HG02642 (cell line): ENCODE measurements at regions not wholly inside any gene's neighbourhood (a gene's known extent, or its start where the extent isn't known, plus 50 kb on each side); places are given as distances from the start of the nearest gene placed in this dataset.
"Not testable (repeated sequence)": the region's sequence is repeated elsewhere in the genome, so short reads cannot be mapped to it uniquely, and the experiment has no call there.

Experiments used
- ATAC-seq: cut with Tn5 transposase; IDR thresholded peaks from one replicate; pipeline ENCODE4 v1.9.1; 2021; ENCODE audit warnings: mild to moderate bottlenecking; ENCODE audit not compliant: unreplicated experiment, poor library complexity

DNA sequence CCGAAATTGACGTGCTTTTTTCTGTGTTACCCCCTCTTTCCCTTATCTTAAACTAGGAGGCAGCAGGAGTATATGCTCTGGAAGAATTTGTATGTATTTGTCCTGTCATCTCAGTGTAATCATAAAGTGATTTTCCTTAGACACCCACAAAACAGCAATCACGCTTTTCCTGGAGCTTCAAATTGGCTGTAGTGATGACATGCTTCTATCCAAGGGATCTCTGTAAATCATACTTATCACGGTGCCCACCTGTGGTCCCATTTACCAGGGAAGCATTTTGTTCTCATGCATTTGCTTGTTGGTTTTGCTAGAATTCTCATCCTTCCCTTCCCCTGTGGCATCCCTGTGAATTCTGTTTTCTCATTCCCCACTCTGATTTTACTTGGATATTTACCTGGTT lies 220.8 kb upstream of the THUMPD2 start:
- ATAC-seq, result no peak

DNA sequence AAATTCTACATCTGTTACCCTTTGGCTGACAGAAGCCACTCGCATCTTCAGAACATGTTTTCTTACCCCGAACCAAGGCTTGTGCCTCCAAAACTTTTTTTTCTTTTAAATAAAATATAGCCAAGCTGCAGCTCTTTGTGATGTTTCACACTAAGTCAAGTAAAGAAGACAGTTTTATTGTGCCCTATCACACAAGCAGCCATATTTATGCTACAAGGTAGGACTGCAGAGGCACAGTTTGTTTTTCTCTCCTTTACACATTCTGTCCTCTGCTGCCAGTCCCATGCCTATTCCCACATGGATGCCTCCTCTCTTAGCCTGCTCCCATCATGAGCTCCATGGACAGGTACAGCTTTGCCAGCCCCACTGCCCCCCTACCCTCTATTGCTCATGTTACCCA lies 219.6 kb upstream of the THUMPD2 start:
- ATAC-seq, result no peak

- no peak for ATAC-seq
These were observed 217.6 kb upstream of the THUMPD2 start for GRCh38 chr2:39996653-39997080.

GRCh38 chr2:39995005-39995737 lies 216.1 kb upstream of the THUMPD2 start:
- no peak for ATAC-seq

DNA sequence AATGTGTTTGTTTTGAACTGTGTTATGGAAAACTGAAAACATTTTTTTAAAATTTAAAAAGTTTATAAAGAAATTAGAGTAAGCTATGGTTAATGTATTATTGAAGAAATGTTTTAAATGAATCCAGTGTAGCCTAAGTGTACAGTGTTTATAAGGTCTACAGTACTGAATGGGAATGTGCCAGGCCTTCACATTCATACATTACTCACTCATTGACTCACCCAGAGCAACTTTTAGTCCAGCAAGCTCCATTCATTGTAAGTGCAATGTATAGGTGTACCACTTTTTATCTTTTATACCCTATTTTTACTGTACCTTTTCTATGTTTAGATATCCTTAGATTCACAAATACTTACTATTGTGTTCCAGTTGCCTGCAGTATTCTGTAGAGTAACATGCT lies 215.1 kb upstream of the THUMPD2 start:
- ATAC-seq, result no peak

DNA sequence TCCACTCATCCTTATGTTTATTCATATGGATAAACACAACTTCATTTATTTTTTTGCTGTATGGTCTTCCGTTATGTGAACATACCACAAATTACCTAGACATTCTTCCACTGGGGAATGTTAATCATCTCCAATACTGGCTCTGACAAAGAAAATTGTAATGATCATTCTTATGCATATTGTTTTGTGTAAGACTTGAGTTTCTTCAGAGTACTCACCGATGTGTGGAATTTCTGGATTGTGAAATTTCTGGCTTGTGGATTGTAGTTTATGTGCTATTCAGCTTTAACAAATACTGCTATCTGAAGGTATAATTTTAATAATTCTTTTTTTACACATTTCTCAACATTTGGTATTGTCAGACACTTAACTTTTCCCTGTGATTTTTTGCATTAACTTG lies 212.2 kb upstream of the THUMPD2 start:
- no peak for ATAC-seq

GRCh38 chr2:39990335-39990900 lies 211.4 kb upstream of the THUMPD2 start:
- no peak for ATAC-seq

GRCh38 chr2:39989888-39990287 lies 210.8 kb upstream of the THUMPD2 start:
- no peak for ATAC-seq

- ATAC-seq, result no peak
These were observed 202.8 kb upstream of the THUMPD2 start for GRCh38 chr2:39981883-39982311.

DNA sequence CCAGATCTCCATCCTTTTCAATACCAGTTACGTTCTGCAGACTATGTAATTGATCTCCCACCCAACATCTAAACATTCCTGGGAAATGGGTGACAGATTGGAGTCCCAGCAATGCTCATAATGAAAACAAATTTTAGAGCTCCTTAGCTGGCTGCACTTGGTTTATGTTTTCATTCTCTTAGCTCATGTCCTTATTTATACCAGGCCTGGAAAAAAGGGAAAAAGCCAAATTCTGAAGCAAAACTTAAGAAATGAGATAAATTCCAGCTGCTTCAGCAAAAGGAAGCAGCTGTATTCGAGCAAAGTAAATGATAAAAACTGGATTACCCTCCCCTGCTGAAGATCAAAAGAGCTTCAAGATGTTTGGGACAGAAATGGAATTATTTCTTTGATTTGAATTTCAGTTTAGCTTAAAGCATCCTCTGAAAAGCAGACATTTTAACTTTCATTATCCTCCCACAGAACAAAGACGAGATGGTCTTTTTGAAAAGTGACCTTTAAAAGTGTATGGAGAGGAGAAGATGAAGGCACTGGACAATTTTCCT lies 196.5 kb upstream of the THUMPD2 start:
- ATAC-seq, result no peak

- ATAC-seq, result no peak
These were observed 189.0 kb upstream of the THUMPD2 start for GRCh38 chr2:39968037-39968436.

- ATAC-seq, result not testable (repeated sequence)
These were observed 181.6 kb upstream of the THUMPD2 start for GRCh38 chr2:39960681-39961080.

GRCh38 chr2:39954346-39954745 lies 175.3 kb upstream of the THUMPD2 start:
- no peak for ATAC-seq

- ATAC-seq, result no peak
These were observed 170.1 kb upstream of the THUMPD2 start for GRCh38 chr2:39949131-39949530.

DNA sequence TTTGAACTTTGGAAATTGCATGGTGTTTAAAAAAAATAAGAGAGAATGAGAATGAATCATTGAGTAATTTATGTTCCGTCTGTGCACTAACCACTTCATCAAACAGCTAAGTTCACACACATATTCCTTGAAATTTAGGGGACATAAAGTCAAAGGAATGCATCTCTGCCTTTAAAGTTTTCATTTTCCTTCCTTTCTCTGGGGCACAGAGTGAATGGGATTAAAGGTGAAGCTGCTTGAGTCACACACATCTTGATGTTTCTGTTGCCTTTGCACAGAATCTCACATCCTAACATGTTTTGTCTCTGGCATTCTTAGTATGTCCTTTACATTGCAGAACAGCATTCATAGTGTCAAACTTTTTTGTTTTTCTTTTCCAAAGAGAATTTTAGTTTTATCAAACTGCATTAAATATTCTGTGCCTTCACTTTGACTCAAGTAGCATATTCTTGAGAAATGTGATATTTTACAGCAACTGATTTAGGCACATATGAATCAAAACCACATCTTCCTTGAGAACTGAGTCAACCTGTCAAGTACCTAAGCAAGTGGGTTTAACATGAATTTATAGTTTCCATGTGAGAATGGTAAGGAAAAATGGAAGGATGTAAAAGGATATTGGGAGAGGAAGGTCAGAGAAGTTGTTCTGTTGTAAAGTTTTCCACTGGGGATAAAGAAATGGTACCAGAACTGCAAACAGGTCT lies 169.1 kb upstream of the THUMPD2 start:
- ATAC-seq, result no peak

DNA sequence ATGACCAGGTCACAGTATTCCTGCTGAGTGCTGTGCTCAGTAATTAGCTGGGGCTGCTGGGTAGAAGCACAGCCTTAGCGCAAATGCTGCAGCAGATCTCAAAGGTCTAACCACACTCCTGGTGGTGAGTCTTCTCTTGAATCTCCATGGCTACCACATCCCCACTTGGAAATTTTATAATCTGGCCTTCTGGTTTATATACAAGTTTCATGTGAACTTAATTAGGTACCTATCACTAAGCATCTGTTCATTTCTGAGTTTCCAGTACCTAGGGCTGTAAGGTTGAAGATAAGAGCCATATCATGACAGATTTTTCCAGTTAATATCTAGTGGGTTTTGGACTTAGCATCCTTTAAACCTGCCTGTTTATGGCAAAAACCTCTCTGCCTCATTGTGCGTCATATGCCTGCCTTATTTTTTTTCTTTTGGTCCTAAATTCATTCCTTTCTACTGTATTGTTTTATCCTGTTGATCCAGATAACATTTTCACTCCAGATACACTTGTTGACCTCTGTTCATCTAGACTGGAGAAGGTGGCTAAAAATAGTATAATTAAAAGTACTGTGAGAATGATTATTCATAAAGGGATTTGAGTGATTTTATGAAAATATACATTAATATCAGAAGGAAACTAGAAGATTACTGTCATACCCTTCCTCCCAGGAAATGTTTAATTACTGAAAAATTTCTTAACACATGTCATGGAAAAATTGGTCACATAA lies 168.4 kb upstream of the THUMPD2 start:
- ATAC-seq, result no peak

GRCh38 chr2:39942950-39943349 lies 163.9 kb upstream of the THUMPD2 start:
- no peak for ATAC-seq

DNA sequence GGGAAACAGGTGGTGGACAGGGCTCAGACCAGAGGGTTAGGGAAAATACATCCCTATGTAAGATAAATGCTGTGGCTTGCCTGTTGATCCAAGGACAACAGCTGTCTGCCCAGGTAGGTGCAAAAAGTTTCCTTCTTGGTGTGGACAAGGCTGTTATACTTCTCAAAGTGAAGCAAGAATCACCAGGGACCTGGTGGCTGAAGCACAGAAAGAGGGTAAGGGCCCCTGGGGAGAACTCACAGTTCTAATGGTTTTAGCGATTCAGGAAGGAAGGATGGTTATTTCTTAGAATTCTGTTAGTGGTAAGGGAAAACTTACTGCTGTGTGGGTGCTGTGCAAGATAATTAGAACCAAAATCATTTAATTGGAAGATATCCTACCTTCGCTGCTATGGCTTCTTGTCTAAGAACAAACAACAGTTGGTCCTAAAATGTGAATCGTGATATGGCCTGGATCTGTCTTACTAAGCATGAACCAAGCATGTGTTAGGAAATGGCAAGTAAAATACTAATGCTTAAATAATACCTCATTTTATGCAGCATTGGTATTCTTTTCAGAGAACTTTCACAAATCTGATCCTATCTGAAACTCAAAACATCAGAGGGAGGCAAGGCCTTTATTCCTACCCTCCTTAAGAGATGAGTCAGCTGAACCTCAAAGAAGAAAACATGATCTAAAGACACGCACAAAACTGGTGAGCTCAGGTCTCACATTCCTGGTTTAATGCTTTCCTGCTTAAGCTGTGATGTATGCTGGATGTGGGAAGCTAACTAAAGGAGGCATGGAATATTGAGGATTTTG lies 159.2 kb upstream of the THUMPD2 start:
- no peak for ATAC-seq

- no peak for ATAC-seq
These were observed 158.6 kb upstream of the THUMPD2 start for GRCh38 chr2:39937621-39938020.

DNA sequence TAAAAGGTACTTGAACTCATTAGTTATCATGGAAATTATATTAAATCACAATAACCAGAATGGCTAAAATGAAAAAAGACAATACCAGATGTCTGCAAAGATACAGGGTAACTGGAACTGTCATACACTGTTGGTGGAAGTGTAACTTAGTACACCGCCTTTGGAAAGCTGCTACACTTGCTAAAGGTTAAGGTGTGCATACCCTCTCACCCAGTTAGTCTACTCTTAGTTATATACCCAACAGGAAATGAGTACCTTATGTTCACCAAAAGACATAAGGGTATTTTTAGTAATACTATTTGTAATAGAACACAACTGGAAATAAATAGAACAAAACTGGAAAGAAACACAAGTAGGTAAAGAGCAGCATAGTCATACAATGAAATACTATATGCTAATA lies 155.8 kb upstream of the THUMPD2 start:
- no peak for ATAC-seq
